RWPE2 (cell line): ENCODE measurements at regions not wholly inside any gene's neighbourhood (a gene's known extent, or its start where the extent isn't known, plus 50 kb on each side); places are given as distances from the start of the nearest gene placed in this dataset.
"Not testable (repeated sequence)": the region's sequence is repeated elsewhere in the genome, so short reads cannot be mapped to it uniquely, and the experiment has no call there.

Source experiments
- ATAC-seq: fragments of 200-7000 bp; cut with Tn5 transposase; 3 replicates; pipeline ENCODE4 v1.9.1; 2021; ENCODE audit warnings: low read depth
- DNase-seq: peaks from one replicate; pipeline ENCODE4 v3.0.0-alpha.2; 2020; ENCODE audit warnings: low spot score
- H3K27ac ChIP-seq: fragments of 450-650 bp; 2 replicates; pipeline ENCODE4 v1.5.1; 2017; ENCODE audit warnings: mild to moderate bottlenecking; ENCODE audit not compliant: poor library complexity, severe bottlenecking
- H3K27me3 ChIP-seq: fragments of 250-450 bp; sonication (Bioruptor Pico); 2 replicates; pipeline ENCODE4 v1.5.1; 2021; ENCODE audit warnings: mild to moderate bottlenecking, moderate library complexity; ENCODE audit not compliant: insufficient read depth, poor library complexity, severe bottlenecking
- H3K36me3 ChIP-seq: fragments of 250-450 bp; sonication (Bioruptor Pico); 2 replicates; pipeline ENCODE4 v1.5.1; 2020; ENCODE audit warnings: low read depth, mild to moderate bottlenecking, moderate library complexity
- H3K4me1 ChIP-seq: fragments of 250-450 bp; sonication (Bioruptor Pico); 2 replicates; pipeline ENCODE4 v1.5.1; 2021; ENCODE audit warnings: mild to moderate bottlenecking, moderate library complexity; ENCODE audit not compliant: insufficient read depth, poor library complexity, severe bottlenecking
- H3K4me3 ChIP-seq: fragments of 250-450 bp; sonication (Bioruptor Pico); 2 replicates; pipeline ENCODE4 v1.5.1; 2021; ENCODE audit warnings: mild to moderate bottlenecking, moderate library complexity; ENCODE audit not compliant: severe bottlenecking
- H3K9me3 ChIP-seq: fragments of 250-450 bp; sonication (Bioruptor Pico); 2 replicates; pipeline ENCODE4 v1.5.1; 2021; ENCODE audit warnings: mild to moderate bottlenecking, moderate library complexity; ENCODE audit not compliant: severe bottlenecking
- CTCF ChIP-seq: fragments of 450-650 bp; IDR thresholded peaks from one replicate; pipeline ENCODE4 v1.5.1; 2017; ENCODE audit warnings: mild to moderate bottlenecking, moderate library complexity; ENCODE audit not compliant: poor library complexity, severe bottlenecking

GRCh38 chr3:5698851-5699250 is 511.3 kb downstream of the EDEM1 start:
- ATAC-seq (no peak), DNase-seq (no peak)
- Histone ChIP-seq H3K27ac (no peak overlapping the region), H3K9me3 (no peaks in the 10 kb centered on the region), H3K4me1 (no peaks in the 10 kb centered on the region), H3K4me3 (no peak overlapping the region), H3K36me3 (no peaks in the 10 kb centered on the region), H3K27me3 (no peaks in the 10 kb centered on the region)
- TF ChIP-seq CTCF = no peak

- DNase-seq = no peak
- no peak overlapping the region for H3K4me3 ChIP-seq
- H3K36me3 ChIP-seq = no peaks in the 10 kb centered on the region
- no peak for ATAC-seq
- no peak overlapping the region for H3K27ac ChIP-seq
- TF ChIP-seq CTCF = no peak
- H3K4me1 ChIP-seq = no peaks in the 10 kb centered on the region
- H3K9me3 ChIP-seq = no peaks in the 10 kb centered on the region
- H3K27me3 ChIP-seq = no peaks in the 10 kb centered on the region
Measured at GRCh38 chr3:5699313-5699712, 511.8 kb downstream of the EDEM1 start.

- no peaks in the 10 kb centered on the region for H3K36me3 ChIP-seq
- DNase-seq (no peak), ATAC-seq (no peak)
- no peaks in the 10 kb centered on the region for H3K9me3 ChIP-seq
- no peaks in the 10 kb centered on the region for H3K4me1 ChIP-seq
- no peak overlapping the region for H3K4me3 ChIP-seq
- no peak for TF ChIP-seq CTCF
- no peak overlapping the region for H3K27ac ChIP-seq
- no peaks in the 10 kb centered on the region for H3K27me3 ChIP-seq
Measured at GRCh38 chr3:5699811-5700210, 512.3 kb downstream of the EDEM1 start.

GRCh38 chr3:5701005-5701404 is 513.5 kb downstream of the EDEM1 start:
- DNase-seq, H3K9me3 ChIP-seq, H3K27me3 ChIP-seq, H3K4me1 ChIP-seq, H3K27ac ChIP-seq, ATAC-seq, H3K36me3 ChIP-seq, H3K4me3 ChIP-seq: not testable (repeated sequence)

GRCh38 chr3:5707794-5708193 is 520.3 kb downstream of the EDEM1 start:
- Histone ChIP-seq H3K27ac (no peak overlapping the region), H3K9me3 (no peaks in the 10 kb centered on the region), H3K27me3 (no peaks in the 10 kb centered on the region), H3K36me3 (no peaks in the 10 kb centered on the region), H3K4me3 (no peak overlapping the region), H3K4me1 (no peaks in the 10 kb centered on the region)
- no peak for DNase-seq
- no peak for ATAC-seq
- TF ChIP-seq CTCF = no peak
